A549 (cell line): ENCODE measurements at regions not wholly inside any gene's neighbourhood (a gene's known extent, or its start where the extent isn't known, plus 50 kb on each side); places are given as distances from the start of the nearest gene placed in this dataset.

Experiments
- ATAC-seq, 2 experiments: fragments of 200-7000 bp in 1 of 2; fragments of >200 bp in 1 of 2; cut with Nextera tagmentation in 1 of 2; cut with Tn5 transposase in 1 of 2; 3 replicates each; pipeline versions ENCODE4 v1.8.0 to v1.9.1; 2018 to 2020; ENCODE audit warnings: mild to moderate bottlenecking in 1 of 2, moderate library complexity in 1 of 2
- CTCF ChIA-PET: fragments of 300-600 bp; sonication (Branson Sonifier 250); formaldehyde crosslinking; extraction: SDS; loops from one replicate; lab custom pipeline; 2021; ENCODE audit warnings: antibody characterized with exemption, inconsistent platforms; lab: Yijun Ruan, JAX
- POLR2A ChIA-PET: fragments of 350-600 bp; formaldehyde crosslinking; extraction: SDS; loops from one replicate; lab custom pipeline; 2021; ENCODE audit warnings: antibody characterized with exemption, inconsistent platforms; lab: Yijun Ruan, JAX
- DNase-seq, 2 experiments: peaks; one replicate each; pipeline versions ENCODE4 v3.0.0 to v3.0.0-alpha.2; 2011 to 2016; ENCODE audit warnings: low read depth in 1 of 2, low spot score in 1 of 2
- FAIRE-seq: peaks from 2 replicates; lab custom pipeline; 2011; peaks lifted over from hg19 to GRCh38; lab: Jason Lieb, UNC
- H3K27ac ChIP-seq, 2 experiments: fragments of >200 bp; sonication (Bioruptor Twin); formaldehyde crosslinking; 3 replicates each; pipeline ENCODE4 v1.5.1; 2016 to 2017
- H3K4me1 ChIP-seq: fragments of >200 bp; sonication (Bioruptor Twin); formaldehyde crosslinking; 3 replicates; pipeline ENCODE4 v1.6.1; 2016
- H3K4me2 ChIP-seq: fragments of >200 bp; sonication (Bioruptor Twin); formaldehyde crosslinking; 3 replicates; pipeline ENCODE4 v1.6.1; 2016
- H3K4me3 ChIP-seq: fragments of >200 bp; sonication (Bioruptor Twin); formaldehyde crosslinking; 3 replicates; pipeline ENCODE4 v1.5.1; 2016
- H3K9me3 ChIP-seq: fragments of >200 bp; sonication (Bioruptor Twin); formaldehyde crosslinking; 3 replicates; pipeline ENCODE4 v1.6.1; 2016
- CEBPB ChIP-seq, 2 experiments: fragments of >200 bp in 1 of 2; sonication (Bioruptor Twin) in 1 of 2; formaldehyde crosslinking in 1 of 2; IDR thresholded peaks; 2 replicates each; pipeline ENCODE4 v1.6.1; 2012 to 2016
- CHD2 ChIP-seq: fragments of 150-350 bp; IDR thresholded peaks from 2 replicates; pipeline ENCODE4 v1.6.1; 2014; ENCODE audit warnings: low read length; ENCODE audit not compliant: partially characterized antibody
- CTCF ChIP-seq: fragments of >200 bp; sonication (Bioruptor Twin); formaldehyde crosslinking; IDR thresholded peaks from 3 replicates; pipeline ENCODE4 v1.5.1; 2016
- EHF ChIP-seq: fragments of 250-450 bp; sonication (Bioruptor Pico); IDR thresholded peaks from 2 replicates; pipeline ENCODE4 v1.5.0; 2020; ENCODE audit warnings: mild to moderate bottlenecking
- FOSL2 ChIP-seq, 2 experiments: fragments of 450-650 bp in 1 of 2; fragments of >200 bp in 1 of 2; sonication (Bioruptor Twin) in 1 of 2; formaldehyde crosslinking; IDR thresholded peaks; 2 replicates each; pipeline versions ENCODE4 v1.5.0 to v1.6.1; 2016 to 2020; ENCODE audit warnings: mild to moderate bottlenecking in 1 of 2, moderate library complexity in 1 of 2
- HDAC2 ChIP-seq: fragments of 200-600 bp; sonication (generic); IDR thresholded peaks from 2 replicates; pipeline ENCODE4 v1.6.1; 2016
- HES2 ChIP-seq: fragments of >200 bp; sonication (Bioruptor Twin); formaldehyde crosslinking; IDR thresholded peaks from 2 replicates; pipeline ENCODE4 v1.6.1; 2016
- HOXB5 ChIP-seq: fragments of 250-450 bp; sonication (Bioruptor Pico); IDR thresholded peaks from 2 replicates; pipeline ENCODE4 v1.5.0; 2020; ENCODE audit warnings: mild to moderate bottlenecking, moderate library complexity
- KDM5A ChIP-seq: fragments of 200-600 bp; sonication (generic); IDR thresholded peaks from 2 replicates; pipeline ENCODE4 v1.6.1; 2016; ENCODE audit warnings: antibody characterized with exemption, mild to moderate bottlenecking
- MAZ ChIP-seq: fragments of 150-350 bp; IDR thresholded peaks from 2 replicates; pipeline ENCODE4 v1.6.1; 2014; ENCODE audit warnings: antibody characterized with exemption, low read depth, low read length, borderline replicate concordance
- NFE2L2 ChIP-seq: fragments of 150-350 bp; conservative IDR thresholded peaks from 2 replicates; pipeline ENCODE4 v1.6.1; 2014; ENCODE audit warnings: low read length
- NPAS2 ChIP-seq: fragments of 250-450 bp; sonication (Bioruptor Pico); IDR thresholded peaks from 2 replicates; pipeline ENCODE4 v1.8.0; 2022; ENCODE audit warnings: mild to moderate bottlenecking, moderate library complexity, borderline replicate concordance
- NR3C1 ChIP-seq: fragments of >200 bp; sonication (Bioruptor Twin); formaldehyde crosslinking; IDR thresholded peaks from 3 replicates; pipeline ENCODE4 v1.6.1; 2017
- RARB ChIP-seq: fragments of 250-450 bp; sonication (Bioruptor Pico); IDR thresholded peaks from 2 replicates; pipeline ENCODE4 v1.8.0; 2021; ENCODE audit warnings: mild to moderate bottlenecking, moderate library complexity
- RCOR1 ChIP-seq: fragments of 150-350 bp; IDR thresholded peaks from 2 replicates; pipeline ENCODE4 v1.6.1; 2014; ENCODE audit warnings: antibody characterized with exemption, low read length, low read depth
- RFX5 ChIP-seq: fragments of 450-650 bp; IDR thresholded peaks from 2 replicates; pipeline ENCODE4 v1.7.1; 2014; ENCODE audit warnings: antibody characterized with exemption, mild to moderate bottlenecking, moderate library complexity
- SMC3 ChIP-seq: fragments of >200 bp; sonication (Bioruptor Twin); formaldehyde crosslinking; IDR thresholded peaks from 3 replicates; pipeline ENCODE4 v1.6.1; 2018; ENCODE audit warnings: inconsistent platforms
- SREBF2 ChIP-seq: fragments of 450-650 bp; IDR thresholded peaks from 2 replicates; pipeline ENCODE4 v1.6.1; 2014; ENCODE audit warnings: mild to moderate bottlenecking, moderate library complexity
- TFCP2L1 ChIP-seq: fragments of 250-450 bp; sonication (Bioruptor Pico); IDR thresholded peaks from 2 replicates; pipeline ENCODE4 v1.5.0; 2021; ENCODE audit warnings: mild to moderate bottlenecking
- USF2 ChIP-seq: fragments of 450-650 bp; IDR thresholded peaks from 2 replicates; pipeline ENCODE4 v1.6.1; 2014; ENCODE audit warnings: antibody characterized with exemption
- ZC3H11A ChIP-seq: fragments of 450-650 bp; IDR thresholded peaks from 2 replicates; pipeline ENCODE4 v1.6.1; 2014; ENCODE audit warnings: antibody characterized with exemption, mild to moderate bottlenecking
- ZFP36 ChIP-seq: fragments of 450-650 bp; IDR thresholded peaks from 2 replicates; pipeline ENCODE4 v1.6.1; 2014; ENCODE audit warnings: borderline replicate concordance; ENCODE audit not compliant: partially characterized antibody
- ZNF302 ChIP-seq: fragments of 250-450 bp; sonication (Bioruptor Pico); IDR thresholded peaks from 2 replicates; pipeline ENCODE4 v1.9.0; 2021; ENCODE audit warnings: inconsistent platforms, mild to moderate bottlenecking, moderate library complexity
- ZSCAN20 ChIP-seq: fragments of 250-450 bp; sonication (Bioruptor Pico); IDR thresholded peaks from 2 replicates; pipeline ENCODE4 v1.8.0; 2022; ENCODE audit warnings: mild to moderate bottlenecking, moderate library complexity
- WGBS: methylation state at CpG from one replicate; pipeline ENCODE4 v1.1.6; 2017; ENCODE audit errors: missing lambda C conversion rate; 5-methylcytosine and 5-hydroxymethylcytosine counted together

- ChIA-PET CTCF (interaction anchor here (1.0 to 7.3 kb wide), 4 partner anchors 13 to 242 kb away, joined by 3 to 34 read pairs (median 4); no protein-coding TSS in a partner anchor), POLR2A (no interaction called here)
- H3K4me2 ChIP-seq, result no peak overlapping the region
- no peaks in the 10 kb centered on the region for H3K4me1 ChIP-seq
- no peak overlapping the region for H3K4me3 ChIP-seq
- no peak for DNase-seq
- no peak overlapping the region for H3K27ac ChIP-seq
- WGBS, result 98% methylated on average over 4 of the region's 4 CpGs
- ATAC-seq, result no peak
- TF ChIP-seq SREBF2 (no peak), USF2 (no peak), RCOR1 (no peak), ZC3H11A (no peak), FOSL2 (IDR thresholded peaks at IDR 0.05) (no peak), FOSL2 (CRISPR knock-in tag; IDR thresholded peaks at IDR 0.05) (no peak), TFCP2L1 (no peak), ZSCAN20 (CRISPR knock-in tag) (no peak), HDAC2 (no peak), EHF (no peak)
- TF ChIP-seq, all 56 proteins: peak for 0
- H3K9me3 ChIP-seq, result no peaks in the 10 kb centered on the region
- FAIRE-seq, result no peak
Observed at GRCh38 chr9:105173306-105173705, 71.1 kb upstream of the SLC44A1 start.

- WGBS, result 79% methylated on average over 4 of the region's 4 CpGs
Observed at GRCh38 chr9:105173826-105174225, 70.6 kb upstream of the SLC44A1 start.

More at GRCh38 chr9:105173826-105174225, 70.6 kb upstream of the SLC44A1 start:
- ChIA-PET CTCF (interaction anchor here (1.0 to 7.3 kb wide), 3 partner anchors 14 to 242 kb away, joined by 3 to 34 read pairs (median 5); no protein-coding TSS in a partner anchor), POLR2A (no interaction called here)
- DNase-seq, result no peak
- H3K27ac ChIP-seq, result no peak overlapping the region
- H3K4me3 ChIP-seq, result no peak overlapping the region
- H3K4me1 ChIP-seq, result no peaks in the 10 kb centered on the region
- ATAC-seq, result no peak
- H3K9me3 ChIP-seq, result no peaks in the 10 kb centered on the region
- H3K4me2 ChIP-seq, result no peak overlapping the region
- TF ChIP-seq HOXB5 (CRISPR knock-in tag), result no peak
- TF ChIP-seq ZFP36, result no peak
- TF ChIP-seq NR3C1, result no peak
- no peak for TF ChIP-seq USF2
- no peak for TF ChIP-seq RCOR1
- TF ChIP-seq CHD2, result no peak
- TF ChIP-seq CEBPB (IDR thresholded peaks at IDR 0.05), result no peak
- TF ChIP-seq NPAS2, result no peak
- TF ChIP-seq HES2, result no peak
- no peak for TF ChIP-seq MAZ
- no peak for TF ChIP-seq RARB
- no peak for TF ChIP-seq ZNF302 (CRISPR knock-in tag)
- no peak for TF ChIP-seq KDM5A
- TF ChIP-seq SREBF2, result no peak
- TF ChIP-seq NFE2L2, result no peak
- no peak for TF ChIP-seq CTCF
- TF ChIP-seq RFX5, result no peak
- no peak for TF ChIP-seq SMC3
- FAIRE-seq, result no peak
